ENCODE measurements at regions not wholly inside any gene's neighbourhood (a gene's known extent, or its start where the extent isn't known, plus 50 kb on each side); places are given as distances from the start of the nearest gene placed in this dataset.

DNA sequence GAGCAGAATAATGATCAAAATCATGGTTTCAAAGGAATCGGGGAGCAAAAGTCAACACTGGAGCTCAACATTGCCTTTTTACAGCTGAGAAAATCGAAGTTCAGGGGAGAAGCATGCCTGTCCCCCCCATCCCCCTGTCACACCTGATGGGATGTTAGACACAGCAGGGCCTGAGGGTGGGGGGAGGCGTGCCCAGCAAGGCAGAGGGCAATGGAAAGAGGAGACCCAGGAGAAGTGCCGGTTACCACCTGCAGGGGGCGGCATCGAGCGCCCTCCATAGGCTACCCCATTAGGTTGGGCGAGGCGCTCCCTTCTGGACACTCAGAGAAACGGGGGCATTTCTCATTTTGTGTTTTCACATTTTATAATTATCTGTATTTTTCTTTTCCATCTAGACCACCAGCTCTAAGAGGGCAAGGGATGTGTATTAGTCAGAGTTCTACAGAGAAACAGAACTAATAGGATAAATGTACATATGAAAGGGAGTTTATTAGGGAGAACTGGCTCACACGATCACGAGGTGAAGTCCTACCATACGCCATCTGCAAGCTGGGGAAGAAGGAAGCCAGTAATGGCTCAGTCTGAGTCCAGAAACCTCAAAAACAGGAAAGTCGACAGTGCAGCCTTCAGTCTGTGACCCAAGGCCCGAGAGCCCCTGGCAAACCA is 271.3 kb downstream of the LRATD1 start:
- TF ChIP-seq, protein P1, sequence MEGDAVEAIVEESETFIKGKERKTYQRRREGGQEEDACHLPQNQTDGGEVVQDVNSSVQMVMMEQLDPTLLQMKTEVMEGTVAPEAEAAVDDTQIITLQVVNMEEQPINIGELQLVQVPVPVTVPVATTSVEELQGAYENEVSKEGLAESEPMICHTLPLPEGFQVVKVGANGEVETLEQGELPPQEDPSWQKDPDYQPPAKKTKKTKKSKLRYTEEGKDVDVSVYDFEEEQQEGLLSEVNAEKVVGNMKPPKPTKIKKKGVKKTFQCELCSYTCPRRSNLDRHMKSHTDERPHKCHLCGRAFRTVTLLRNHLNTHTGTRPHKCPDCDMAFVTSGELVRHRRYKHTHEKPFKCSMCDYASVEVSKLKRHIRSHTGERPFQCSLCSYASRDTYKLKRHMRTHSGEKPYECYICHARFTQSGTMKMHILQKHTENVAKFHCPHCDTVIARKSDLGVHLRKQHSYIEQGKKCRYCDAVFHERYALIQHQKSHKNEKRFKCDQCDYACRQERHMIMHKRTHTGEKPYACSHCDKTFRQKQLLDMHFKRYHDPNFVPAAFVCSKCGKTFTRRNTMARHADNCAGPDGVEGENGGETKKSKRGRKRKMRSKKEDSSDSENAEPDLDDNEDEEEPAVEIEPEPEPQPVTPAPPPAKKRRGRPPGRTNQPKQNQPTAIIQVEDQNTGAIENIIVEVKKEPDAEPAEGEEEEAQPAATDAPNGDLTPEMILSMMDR (IDR thresholded peaks at IDR 0.05; ENCODE audit: low read depth, low read length, missing input control) = peak; percentile 43
- TF ChIP-seq GABPA (IDR thresholded peaks at IDR 0.05 in 1 of 2, conservative IDR thresholded peaks at IDR 0.05 in 1 of 2) = no peak
- TF ChIP-seq MAX (IDR thresholded peaks at IDR 0.05) = no peak
- no peak for TF ChIP-seq FOXA1 (IDR thresholded peaks at IDR 0.05)
- no peak for TF ChIP-seq REST (IDR thresholded peaks at IDR 0.05)
- no peak for TF ChIP-seq TAF1 (conservative IDR thresholded peaks at IDR 0.05)
- TF ChIP-seq, protein P2, sequence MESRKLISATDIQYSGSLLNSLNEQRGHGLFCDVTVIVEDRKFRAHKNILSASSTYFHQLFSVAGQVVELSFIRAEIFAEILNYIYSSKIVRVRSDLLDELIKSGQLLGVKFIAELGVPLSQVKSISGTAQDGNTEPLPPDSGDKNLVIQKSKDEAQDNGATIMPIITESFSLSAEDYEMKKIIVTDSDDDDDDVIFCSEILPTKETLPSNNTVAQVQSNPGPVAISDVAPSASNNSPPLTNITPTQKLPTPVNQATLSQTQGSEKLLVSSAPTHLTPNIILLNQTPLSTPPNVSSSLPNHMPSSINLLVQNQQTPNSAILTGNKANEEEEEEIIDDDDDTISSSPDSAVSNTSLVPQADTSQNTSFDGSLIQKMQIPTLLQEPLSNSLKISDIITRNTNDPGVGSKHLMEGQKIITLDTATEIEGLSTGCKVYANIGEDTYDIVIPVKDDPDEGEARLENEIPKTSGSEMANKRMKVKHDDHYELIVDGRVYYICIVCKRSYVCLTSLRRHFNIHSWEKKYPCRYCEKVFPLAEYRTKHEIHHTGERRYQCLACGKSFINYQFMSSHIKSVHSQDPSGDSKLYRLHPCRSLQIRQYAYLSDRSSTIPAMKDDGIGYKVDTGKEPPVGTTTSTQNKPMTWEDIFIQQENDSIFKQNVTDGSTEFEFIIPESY (IDR thresholded peaks at IDR 0.05) = no peak
- peak; percentile 49 to 70 for TF ChIP-seq RAD21 (IDR thresholded peaks at IDR 0.05)
- TF ChIP-seq RXRA (IDR thresholded peaks at IDR 0.05) = no peak
- no peak for TF ChIP-seq SP1 (IDR thresholded peaks at IDR 0.05)
- TF ChIP-seq HNF4G (IDR thresholded peaks at IDR 0.05) = no peak
- no peak for TF ChIP-seq JUND (IDR thresholded peaks at IDR 0.05)
- TF ChIP-seq NR2F2 (IDR thresholded peaks at IDR 0.05) = no peak
- TF ChIP-seq YY1 (IDR thresholded peaks at IDR 0.05) = no peak

All from liver (tissue), 3 donors.